ENCODE measurements at regions not wholly inside any gene's neighbourhood (a gene's known extent, or its start where the extent isn't known, plus 50 kb on each side); places are given as distances from the start of the nearest gene placed in this dataset.
"Not testable (repeated sequence)": the region's sequence is repeated elsewhere in the genome, so short reads cannot be mapped to it uniquely, and the experiment has no call there.

DNA sequence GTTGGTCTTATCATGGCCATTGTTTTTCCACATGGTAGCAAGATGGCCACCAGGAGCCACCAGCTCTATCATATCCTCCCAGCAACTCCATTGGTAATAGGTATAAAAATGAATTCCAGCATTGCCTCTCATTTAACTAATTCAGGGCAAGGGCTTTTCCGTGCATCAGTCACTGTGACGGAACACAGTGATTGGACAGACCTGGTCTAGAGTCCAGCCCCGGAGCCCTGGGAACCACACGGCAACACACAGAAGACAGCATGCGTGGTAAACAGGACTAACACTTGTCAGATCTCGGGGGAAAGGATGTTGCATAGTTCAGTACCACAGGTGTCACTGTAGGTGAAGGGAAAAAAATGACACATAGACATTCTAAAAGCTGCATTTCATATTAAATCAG, 638.0 kb upstream of the RBFOX1 start:
- no peak overlapping the region for H3K4me3 ChIP-seq (ENCODE audit: low read length)
- no peaks in the 10 kb centered on the region for H3K4me1 ChIP-seq (ENCODE audit: control insufficient read depth, low read length)
- H3K79me2 ChIP-seq (ENCODE audit: control insufficient read depth, low read length): no peaks in the 10 kb centered on the region
- H4K20me1 ChIP-seq (ENCODE audit: control insufficient read depth, insufficient read depth, low read depth, low read length): no peaks in the 10 kb centered on the region
- no peak overlapping the region for H3K27ac ChIP-seq (ENCODE audit: low read depth, low read length)
- no peaks in the 10 kb centered on the region for H3F3A ChIP-seq (ENCODE audit: control insufficient read depth, insufficient read depth)
- no peaks in the 10 kb centered on the region for H3K27me3 ChIP-seq (ENCODE audit: control insufficient read depth, low read length)
- no peak for TF ChIP-seq EZH2phosphoT487 (IDR thresholded peaks at IDR 0.05; ENCODE audit: borderline replicate concordance, low read length)
- TF ChIP-seq, protein P1, sequence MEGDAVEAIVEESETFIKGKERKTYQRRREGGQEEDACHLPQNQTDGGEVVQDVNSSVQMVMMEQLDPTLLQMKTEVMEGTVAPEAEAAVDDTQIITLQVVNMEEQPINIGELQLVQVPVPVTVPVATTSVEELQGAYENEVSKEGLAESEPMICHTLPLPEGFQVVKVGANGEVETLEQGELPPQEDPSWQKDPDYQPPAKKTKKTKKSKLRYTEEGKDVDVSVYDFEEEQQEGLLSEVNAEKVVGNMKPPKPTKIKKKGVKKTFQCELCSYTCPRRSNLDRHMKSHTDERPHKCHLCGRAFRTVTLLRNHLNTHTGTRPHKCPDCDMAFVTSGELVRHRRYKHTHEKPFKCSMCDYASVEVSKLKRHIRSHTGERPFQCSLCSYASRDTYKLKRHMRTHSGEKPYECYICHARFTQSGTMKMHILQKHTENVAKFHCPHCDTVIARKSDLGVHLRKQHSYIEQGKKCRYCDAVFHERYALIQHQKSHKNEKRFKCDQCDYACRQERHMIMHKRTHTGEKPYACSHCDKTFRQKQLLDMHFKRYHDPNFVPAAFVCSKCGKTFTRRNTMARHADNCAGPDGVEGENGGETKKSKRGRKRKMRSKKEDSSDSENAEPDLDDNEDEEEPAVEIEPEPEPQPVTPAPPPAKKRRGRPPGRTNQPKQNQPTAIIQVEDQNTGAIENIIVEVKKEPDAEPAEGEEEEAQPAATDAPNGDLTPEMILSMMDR (IDR thresholded peaks at IDR 0.05; ENCODE audit: low read depth, low read length, poor library complexity, severe bottlenecking): no peak
- no peak overlapping the region for H3K4me2 ChIP-seq (ENCODE audit: low read length)
- H3K9me3 ChIP-seq (ENCODE audit: control insufficient read depth, insufficient read depth, low read length): peaks cover 5% of the 10 kb centered on the region; the same call in 1 of the 2 replicates
- no peaks in the 10 kb centered on the region for H3K9me2 ChIP-seq (replicated peaks; ENCODE audit: control insufficient read depth, low read length)
- no peaks in the 10 kb centered on the region for H3K36me3 ChIP-seq (ENCODE audit: control insufficient read depth, low read length)

DNA sequence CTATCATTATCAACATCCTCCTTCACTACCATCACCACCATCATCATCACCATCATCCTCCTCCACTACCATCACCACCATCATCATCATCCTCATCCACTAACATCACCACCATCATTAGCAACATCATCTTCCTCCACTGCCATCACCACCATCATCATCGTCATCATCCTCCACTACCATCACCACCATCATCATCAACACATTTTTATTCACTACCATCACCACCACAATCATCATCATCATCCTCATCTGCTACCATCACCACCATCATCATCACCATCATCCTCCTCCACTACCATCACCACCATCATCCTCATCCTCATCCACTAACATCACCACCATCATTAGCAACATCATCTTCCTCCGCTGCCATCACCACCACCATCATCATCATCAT, 639.2 kb upstream of the RBFOX1 start:
- not testable (repeated sequence) for H4K20me1 ChIP-seq (ENCODE audit: control insufficient read depth, insufficient read depth, low read depth, low read length); H3K4me3 ChIP-seq (ENCODE audit: low read length); H3K4me2 ChIP-seq (ENCODE audit: low read length); H3K9me2 ChIP-seq (replicated peaks; ENCODE audit: control insufficient read depth, low read length); H3K4me1 ChIP-seq (ENCODE audit: control insufficient read depth, low read length); H3K36me3 ChIP-seq (ENCODE audit: control insufficient read depth, low read length); H3K79me2 ChIP-seq (ENCODE audit: control insufficient read depth, low read length); H3K27me3 ChIP-seq (ENCODE audit: control insufficient read depth, low read length); H3K9me3 ChIP-seq (ENCODE audit: control insufficient read depth, insufficient read depth, low read length); H3F3A ChIP-seq (ENCODE audit: control insufficient read depth, insufficient read depth); H3K27ac ChIP-seq (ENCODE audit: low read depth, low read length)

DNA sequence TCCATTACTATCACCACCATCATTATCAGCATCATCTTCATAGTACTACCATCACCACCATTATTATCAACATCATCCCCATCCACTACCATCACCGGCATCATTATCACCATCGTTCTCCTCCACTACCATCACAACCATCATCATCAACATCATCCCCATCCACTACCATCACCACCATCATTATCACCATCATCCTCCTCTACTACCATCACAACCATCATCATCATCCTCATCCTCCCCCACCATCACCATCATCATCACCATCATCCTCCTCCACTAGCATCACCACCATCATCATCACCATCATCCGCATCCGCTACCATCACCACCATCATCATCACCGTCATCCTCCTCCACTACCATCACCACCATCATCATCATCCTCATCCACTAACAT, 639.8 kb upstream of the RBFOX1 start:
- Histone ChIP-seq H3K27me3 (ENCODE audit: control insufficient read depth, low read length) (no peaks in the 10 kb centered on the region), H3K9me3 (ENCODE audit: control insufficient read depth, insufficient read depth, low read length) (peaks cover 5% of the 10 kb centered on the region; the same call in 1 of the 2 replicates), H3K4me3 (ENCODE audit: low read length) (no peak overlapping the region), H3K79me2 (ENCODE audit: control insufficient read depth, low read length) (no peaks in the 10 kb centered on the region), H3K36me3 (ENCODE audit: control insufficient read depth, low read length) (no peaks in the 10 kb centered on the region), H4K20me1 (ENCODE audit: control insufficient read depth, insufficient read depth, low read depth, low read length) (no peaks in the 10 kb centered on the region), H3K27ac (ENCODE audit: low read depth, low read length) (no peak overlapping the region), H3K9me2 (replicated peaks; ENCODE audit: control insufficient read depth, low read length) (no peaks in the 10 kb centered on the region), H3K4me1 (ENCODE audit: control insufficient read depth, low read length) (no peaks in the 10 kb centered on the region), H3K4me2 (ENCODE audit: low read length) (no peak overlapping the region), H3F3A (ENCODE audit: control insufficient read depth, insufficient read depth) (no peaks in the 10 kb centered on the region)
- TF ChIP-seq EZH2phosphoT487 (IDR thresholded peaks at IDR 0.05; ENCODE audit: borderline replicate concordance, low read length): no peak
- TF ChIP-seq, protein P1 (IDR thresholded peaks at IDR 0.05; ENCODE audit: low read depth, low read length, poor library complexity, severe bottlenecking): no peak

DNA sequence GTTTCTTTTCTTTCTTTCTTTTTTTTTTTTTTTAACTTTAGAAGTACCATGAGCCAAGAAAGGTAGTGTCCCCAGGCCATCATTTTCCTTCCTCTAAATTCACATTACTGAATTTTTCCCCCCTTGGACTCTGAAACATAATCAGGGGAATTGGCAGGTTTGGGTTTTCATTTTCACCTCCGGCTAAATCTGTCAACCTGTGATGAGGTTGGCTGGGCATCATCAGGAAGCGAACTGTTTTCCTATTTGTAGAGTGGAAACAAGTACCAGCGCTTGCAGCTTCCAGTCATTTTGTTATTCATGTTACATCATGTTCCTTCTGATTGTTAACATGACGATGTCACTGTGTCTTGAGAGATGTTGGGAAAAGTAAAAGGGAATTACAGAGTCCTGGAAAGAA, 641.9 kb upstream of the RBFOX1 start:
- Histone ChIP-seq H3K4me1 (ENCODE audit: control insufficient read depth, low read length) (no peaks in the 10 kb centered on the region), H3K27ac (ENCODE audit: low read depth, low read length) (no peak overlapping the region), H3F3A (ENCODE audit: control insufficient read depth, insufficient read depth) (no peaks in the 10 kb centered on the region), H3K4me2 (ENCODE audit: low read length) (no peak overlapping the region), H3K36me3 (ENCODE audit: control insufficient read depth, low read length) (no peaks in the 10 kb centered on the region), H4K20me1 (ENCODE audit: control insufficient read depth, insufficient read depth, low read depth, low read length) (no peaks in the 10 kb centered on the region), H3K9me2 (replicated peaks; ENCODE audit: control insufficient read depth, low read length) (no peaks in the 10 kb centered on the region), H3K79me2 (ENCODE audit: control insufficient read depth, low read length) (no peaks in the 10 kb centered on the region), H3K4me3 (ENCODE audit: low read length) (no peak overlapping the region), H3K27me3 (ENCODE audit: control insufficient read depth, low read length) (no peaks in the 10 kb centered on the region), H3K9me3 (ENCODE audit: control insufficient read depth, insufficient read depth, low read length) (peaks cover 8% of the 10 kb centered on the region; the same call in 1 of the 2 replicates)
- TF ChIP-seq, protein P1 (IDR thresholded peaks at IDR 0.05; ENCODE audit: low read depth, low read length, poor library complexity, severe bottlenecking): no peak
